Type B pancreatic cell (in vitro differentiated cells): ENCODE measurements at regions not wholly inside any gene's neighbourhood (a gene's known extent, or its start where the extent isn't known, plus 50 kb on each side); places are given as distances from the start of the nearest gene placed in this dataset.

Source experiments
- DNase-seq: peaks from one replicate; pipeline ENCODE4 v3.0.0; 2021; ENCODE audit warnings: mixed read lengths; ENCODE audit not compliant: unreplicated experiment; ENCODE audit errors: extremely low spot score
- H3K27ac Mint-ChIP-seq: 2 replicates; pipeline ENCODE4 v1.8.0; 2021; ENCODE audit warnings: mild to moderate bottlenecking, mixed read lengths
- H3K27me3 Mint-ChIP-seq: 2 replicates; pipeline ENCODE4 v1.8.0; 2021; ENCODE audit warnings: mixed read lengths
- H3K36me3 Mint-ChIP-seq: 2 replicates; pipeline ENCODE4 v1.8.0; 2021; ENCODE audit warnings: mixed read lengths
- H3K4me1 Mint-ChIP-seq: one replicate; pipeline ENCODE4 v1.8.0; 2021; ENCODE audit warnings: mixed read lengths; ENCODE audit not compliant: unreplicated experiment
- H3K4me3 Mint-ChIP-seq: 2 replicates; pipeline ENCODE4 v1.8.0; 2021; ENCODE audit warnings: mild to moderate bottlenecking, mixed read lengths
- H3K9me3 Mint-ChIP-seq: 2 replicates; pipeline ENCODE4 v1.8.0; 2021; ENCODE audit warnings: mixed read lengths
- TF ChIP-seq, protein P1 (sequence below): fragments of 200-600 bp; sonication (generic); conservative IDR thresholded peaks from 2 replicates; pipeline ENCODE4 v1.5.0; 2021; ENCODE audit warnings: antibody characterized with exemption, mild to moderate bottlenecking

DNA sequence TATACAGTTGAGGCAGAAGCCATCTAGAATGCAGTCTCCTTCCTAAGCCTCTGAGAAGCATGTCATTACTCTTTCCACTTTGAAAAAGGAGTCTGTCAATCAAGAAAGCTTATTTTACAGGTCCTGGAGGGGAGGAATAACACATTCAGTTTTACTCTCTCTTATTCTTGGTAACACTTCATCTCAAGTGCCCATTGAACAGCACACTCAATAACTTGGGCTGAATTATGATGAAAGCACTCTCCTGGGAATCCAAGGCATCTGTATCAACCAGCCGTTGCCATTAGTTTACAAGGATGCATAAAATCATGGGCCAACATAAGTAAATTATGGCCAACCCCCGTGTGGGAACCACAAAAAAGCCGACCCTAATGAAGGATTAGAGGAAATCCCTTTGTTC lies 282.4 kb downstream of the C4orf33 start:
- TF ChIP-seq, protein P1, sequence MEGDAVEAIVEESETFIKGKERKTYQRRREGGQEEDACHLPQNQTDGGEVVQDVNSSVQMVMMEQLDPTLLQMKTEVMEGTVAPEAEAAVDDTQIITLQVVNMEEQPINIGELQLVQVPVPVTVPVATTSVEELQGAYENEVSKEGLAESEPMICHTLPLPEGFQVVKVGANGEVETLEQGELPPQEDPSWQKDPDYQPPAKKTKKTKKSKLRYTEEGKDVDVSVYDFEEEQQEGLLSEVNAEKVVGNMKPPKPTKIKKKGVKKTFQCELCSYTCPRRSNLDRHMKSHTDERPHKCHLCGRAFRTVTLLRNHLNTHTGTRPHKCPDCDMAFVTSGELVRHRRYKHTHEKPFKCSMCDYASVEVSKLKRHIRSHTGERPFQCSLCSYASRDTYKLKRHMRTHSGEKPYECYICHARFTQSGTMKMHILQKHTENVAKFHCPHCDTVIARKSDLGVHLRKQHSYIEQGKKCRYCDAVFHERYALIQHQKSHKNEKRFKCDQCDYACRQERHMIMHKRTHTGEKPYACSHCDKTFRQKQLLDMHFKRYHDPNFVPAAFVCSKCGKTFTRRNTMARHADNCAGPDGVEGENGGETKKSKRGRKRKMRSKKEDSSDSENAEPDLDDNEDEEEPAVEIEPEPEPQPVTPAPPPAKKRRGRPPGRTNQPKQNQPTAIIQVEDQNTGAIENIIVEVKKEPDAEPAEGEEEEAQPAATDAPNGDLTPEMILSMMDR: no peak
- H3K4me3 Mint-ChIP-seq: no peak overlapping the region
- DNase-seq: no peak
- peaks cover 14% of the 10 kb centered on the region for H3K27me3 Mint-ChIP-seq
- no peaks in the 10 kb centered on the region for H3K9me3 Mint-ChIP-seq
- H3K27ac Mint-ChIP-seq: no peak overlapping the region
- no peaks in the 10 kb centered on the region for H3K36me3 Mint-ChIP-seq
- no peaks in the 10 kb centered on the region for H3K4me1 Mint-ChIP-seq

DNA sequence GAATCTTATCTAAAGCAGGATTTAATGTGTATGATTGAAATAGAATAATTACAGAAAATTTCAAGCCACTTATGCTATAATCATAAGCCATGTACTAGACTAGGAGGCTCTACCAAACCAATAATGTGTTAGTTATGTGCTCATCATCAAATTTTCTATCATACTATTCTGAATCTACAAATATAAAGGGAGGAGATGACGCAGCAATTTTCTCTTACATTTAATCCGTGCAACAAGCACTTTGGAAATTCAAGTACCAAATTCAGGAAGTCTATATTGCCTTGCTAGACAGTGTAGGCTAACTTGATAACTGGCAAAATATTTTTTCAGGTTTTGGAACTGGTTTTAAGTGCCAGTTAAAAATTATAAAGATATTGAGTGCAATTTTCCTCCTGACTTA lies 283.5 kb downstream of the C4orf33 start:
- Mint-ChIP-seq H3K4me3 (no peak overlapping the region), H3K4me1 (no peaks in the 10 kb centered on the region), H3K27me3 (peaks cover 11% of the 10 kb centered on the region), H3K27ac (no peak overlapping the region), H3K36me3 (no peaks in the 10 kb centered on the region), H3K9me3 (no peaks in the 10 kb centered on the region)
- TF ChIP-seq, protein P1: no peak
- DNase-seq: no peak

DNA sequence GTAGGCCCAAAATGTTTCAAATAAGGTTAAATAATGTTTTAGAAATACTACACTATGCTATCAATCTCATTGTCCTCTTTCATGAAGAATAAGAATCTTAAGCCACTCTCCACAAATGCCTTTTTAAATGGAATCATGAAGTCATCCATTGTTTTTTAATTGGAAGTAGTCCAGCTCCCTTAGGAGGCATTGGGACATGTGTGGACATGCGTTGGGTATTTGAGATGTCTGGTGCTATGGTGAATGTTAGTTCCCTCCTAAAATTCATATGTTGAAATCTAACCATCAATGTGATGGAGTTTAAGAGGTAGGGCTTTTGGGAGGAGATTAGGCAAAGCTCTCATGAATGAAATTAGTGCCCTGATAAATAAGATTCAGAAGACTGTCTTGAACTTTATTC lies 289.0 kb downstream of the C4orf33 start:
- Mint-ChIP-seq H3K27me3 (peaks cover 6% of the 10 kb centered on the region), H3K4me3 (no peak overlapping the region), H3K27ac (no peak overlapping the region), H3K4me1 (no peaks in the 10 kb centered on the region), H3K36me3 (no peaks in the 10 kb centered on the region), H3K9me3 (no peaks in the 10 kb centered on the region)
- DNase-seq: no peak
- TF ChIP-seq, protein P1: no peak

GRCh38 chr4:129387666-129388065 lies 291.7 kb downstream of the C4orf33 start:
- Mint-ChIP-seq H3K27ac (no peak overlapping the region), H3K9me3 (no peaks in the 10 kb centered on the region), H3K36me3 (no peaks in the 10 kb centered on the region), H3K4me3 (no peak overlapping the region), H3K4me1 (no peaks in the 10 kb centered on the region), H3K27me3 (no peaks in the 10 kb centered on the region)
- DNase-seq: no peak
- TF ChIP-seq, protein P1: no peak

DNA sequence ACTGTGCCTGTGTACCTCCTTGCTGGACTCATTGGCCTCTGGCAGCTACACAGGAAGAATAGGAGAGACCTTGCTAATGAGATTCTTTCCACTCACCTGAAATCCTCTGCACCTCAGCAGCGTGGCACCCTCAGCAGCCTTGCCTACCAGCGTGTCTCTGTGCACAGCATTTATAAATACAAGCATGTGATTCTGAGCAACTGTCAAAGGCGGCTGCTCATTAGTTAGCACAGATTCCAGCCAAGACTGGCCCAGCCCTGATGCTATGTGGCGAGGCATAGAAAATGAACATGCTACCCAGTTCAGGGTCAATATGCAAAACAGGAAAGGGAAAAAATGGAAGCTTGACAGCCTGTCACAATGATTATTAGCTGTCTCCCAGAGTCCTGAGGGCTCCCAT lies 298.0 kb downstream of the C4orf33 start:
- Mint-ChIP-seq H3K36me3 (no peaks in the 10 kb centered on the region), H3K27me3 (peaks cover 5% of the 10 kb centered on the region), H3K4me1 (peaks cover 6% of the 10 kb centered on the region), H3K4me3 (no peak overlapping the region), H3K27ac (no peak overlapping the region), H3K9me3 (peaks cover under 1% of the 10 kb centered on the region)
- no peak for DNase-seq
- TF ChIP-seq, protein P1: no peak

GRCh38 chr4:129394635-129395034 lies 298.7 kb downstream of the C4orf33 start:
- Mint-ChIP-seq H3K27ac (no peak overlapping the region), H3K9me3 (peaks cover 5% of the 10 kb centered on the region), H3K36me3 (no peaks in the 10 kb centered on the region), H3K4me3 (no peak overlapping the region), H3K4me1 (peaks cover 6% of the 10 kb centered on the region), H3K27me3 (peaks cover 5% of the 10 kb centered on the region)
- TF ChIP-seq, protein P1: no peak
- no peak for DNase-seq
